ENCODE measurements at regions not wholly inside any gene's neighbourhood (a gene's known extent, or its start where the extent isn't known, plus 50 kb on each side); places are given as distances from the start of the nearest gene placed in this dataset.
"Not testable (repeated sequence)": the region's sequence is repeated elsewhere in the genome, so short reads cannot be mapped to it uniquely, and the experiment has no call there.

- peaks cover 0 to 42% (median 0%) of the 10 kb centered on the region in 9 donors for H3K27me3 ChIP-seq
These were observed 331.0 kb upstream of the CCL2 start for GRCh38 chr17:33924104-33924503.

GRCh38 chr17:33925649-33926048 lies 329.4 kb upstream of the CCL2 start:
- H3K27me3 ChIP-seq: peaks cover 0 to 43% (median 4%) of the 10 kb centered on the region in 9 donors
- WGBS, 4 donors: 78 to 86% (median 82%) methylated on average over 2 of the region's 2 CpGs
- H3K27ac ChIP-seq: no peak overlapping the region
- H3K4me3 ChIP-seq: no peak overlapping the region
- ATAC-seq: no peak
- intact Hi-C loops (cut with DNase I): loop anchor here in 8 of 10 donors (5.0 to 10.0 kb wide), 3 partner anchors 222 to 239 kb away; no protein-coding TSS in a partner anchor
- TF ChIP-seq CTCF (IDR thresholded peaks at IDR 0.05): no peak
- TF ChIP-seq POLR2A (IDR thresholded peaks at IDR 0.05): no peak
- no peaks in the 10 kb centered on the region for H3K36me3 ChIP-seq
- no peaks in the 10 kb centered on the region for H3K9me3 ChIP-seq
- DNase-seq: no peak
- no peaks in the 10 kb centered on the region for H3K4me1 ChIP-seq

More at GRCh38 chr17:33924104-33924503, 331.0 kb upstream of the CCL2 start:
- Histone ChIP-seq H3K4me3 (no peak overlapping the region), H3K36me3 (no peaks in the 10 kb centered on the region), H3K27ac (no peak overlapping the region), H3K4me1 (no peaks in the 10 kb centered on the region), H3K9me3 (no peaks in the 10 kb centered on the region)
- DNase-seq: no peak
- 80 to 86% (median 82%) methylated on average over 5 of the region's 5 CpGs for WGBS, 4 donors
- intact Hi-C loops (cut with DNase I): loop anchor here in 1 of 10 donors (10.0 kb wide), 1 partner anchor 241 kb away; no protein-coding TSS in a partner anchor
- no peak for TF ChIP-seq POLR2A (IDR thresholded peaks at IDR 0.05)
- no peak for TF ChIP-seq CTCF (IDR thresholded peaks at IDR 0.05)
- no peak for ATAC-seq

GRCh38 chr17:33927732-33928133 lies 327.4 kb upstream of the CCL2 start:
- no peak for ATAC-seq
- intact Hi-C loops (cut with DNase I): loop anchor here in 9 of 10 donors (1.0 to 10.0 kb wide), 6 partner anchors 219 to 237 kb away; no protein-coding TSS in a partner anchor
- Histone ChIP-seq H3K4me3 (no peak overlapping the region), H3K27me3 (peaks cover 0 to 40% (median 0%) of the 10 kb centered on the region in 9 donors), H3K36me3 (no peaks in the 10 kb centered on the region), H3K9me3 (no peaks in the 10 kb centered on the region), H3K4me1 (no peaks in the 10 kb centered on the region), H3K27ac (no peak overlapping the region)
- TF ChIP-seq CTCF (IDR thresholded peaks at IDR 0.05) (peak in 11 of 12 donors; percentile 9 to 55 (median 42)), POLR2A (IDR thresholded peaks at IDR 0.05) (no peak)
- WGBS, 4 donors: 18 to 29% (median 23%) methylated on average over 3 of the region's 3 CpGs
- DNase-seq: no peak

GRCh38 chr17:33929181-33929724 lies 325.8 kb upstream of the CCL2 start:
- DNase-seq (no peak), ATAC-seq (no peak)
- Histone ChIP-seq H3K27ac (no peak overlapping the region), H3K36me3 (no peaks in the 10 kb centered on the region), H3K4me1 (no peaks in the 10 kb centered on the region), H3K27me3 (peaks cover 0 to 35% (median 0%) of the 10 kb centered on the region in 9 donors), H3K9me3 (no peaks in the 10 kb centered on the region), H3K4me3 (no peak overlapping the region)
- 52 to 63% (median 55%) methylated on average over 9 of the region's 9 CpGs for WGBS, 4 donors
- TF ChIP-seq CTCF (IDR thresholded peaks at IDR 0.05): no peak
- intact Hi-C loops (cut with DNase I): loop anchor here in 9 of 10 donors (2.0 to 10.0 kb wide), 4 partner anchors 218 to 236 kb away; no protein-coding TSS in a partner anchor

GRCh38 chr17:33931148-33931814 lies 323.8 kb upstream of the CCL2 start:
- not testable (repeated sequence) for H3K4me1 ChIP-seq, DNase-seq, H3K9me3 ChIP-seq, H3K36me3 ChIP-seq, H3K27ac ChIP-seq, H3K4me3 ChIP-seq, ATAC-seq
- WGBS, 4 donors: 76 to 79% (median 76%) methylated on average over 19 of the region's 19 CpGs
- H3K27me3 ChIP-seq: peaks cover 0 to 41% (median 0%) of the 10 kb centered on the region in 9 donors
- intact Hi-C loops (cut with DNase I): loop anchor here in 1 of 10 donors (10.0 kb wide), 1 partner anchor 214 kb away; no protein-coding TSS in a partner anchor

All from heart left ventricle (tissue), 16 donors.